NCI-H1048 (cell line): ENCODE measurements at regions not wholly inside any gene's neighbourhood (a gene's known extent, or its start where the extent isn't known, plus 50 kb on each side); places are given as distances from the start of the nearest gene placed in this dataset.
"Not testable (repeated sequence)": the region's sequence is repeated elsewhere in the genome, so short reads cannot be mapped to it uniquely, and the experiment has no call there.

Experiments used
- DNase-seq: peaks from one replicate; lab custom pipeline; 2025; lab: John Stamatoyannopoulos, UW

- DNase-seq: not testable (repeated sequence)
Measured at GRCh38 chr11:92027136-92027535, 197.5 kb upstream of the FAT3 start.

GRCh38 chr11:92026664-92027063, 198.0 kb upstream of the FAT3 start:
- DNase-seq: no peak

- DNase-seq: no peak
Measured at GRCh38 chr11:92024788-92025187, 199.8 kb upstream of the FAT3 start.

- DNase-seq: no peak
Measured at GRCh38 chr11:92022499-92022898, 202.1 kb upstream of the FAT3 start.

GRCh38 chr11:92018332-92018731, 206.3 kb upstream of the FAT3 start:
- DNase-seq: no peak

GRCh38 chr11:92008249-92008648, 216.4 kb upstream of the FAT3 start:
- no peak for DNase-seq

GRCh38 chr11:92002568-92002967, 222.1 kb upstream of the FAT3 start:
- no peak for DNase-seq

- DNase-seq: no peak
Measured at GRCh38 chr11:91998481-91998880, 226.1 kb upstream of the FAT3 start.

GRCh38 chr11:91997226-91997625, 227.4 kb upstream of the FAT3 start:
- no peak for DNase-seq

- DNase-seq: no peak
Measured at GRCh38 chr11:91996526-91996925, 228.1 kb upstream of the FAT3 start.

- DNase-seq: not testable (repeated sequence)
Measured at GRCh38 chr11:91988443-91988842, 236.2 kb upstream of the FAT3 start.

- DNase-seq: no peak
Measured at GRCh38 chr11:91986218-91986617, 238.4 kb upstream of the FAT3 start.

- DNase-seq: no peak
Measured at GRCh38 chr11:91984033-91984584, 240.5 kb upstream of the FAT3 start.

GRCh38 chr11:91981995-91982394, 242.6 kb upstream of the FAT3 start:
- no peak for DNase-seq

- no peak for DNase-seq
Measured at GRCh38 chr11:91979775-91980174, 244.8 kb upstream of the FAT3 start.

GRCh38 chr11:91978747-91979146, 245.9 kb upstream of the FAT3 start:
- DNase-seq: no peak

GRCh38 chr11:91972665-91973266, 251.9 kb upstream of the FAT3 start:
- no peak for DNase-seq

GRCh38 chr11:91970624-91971023, 254.0 kb upstream of the FAT3 start:
- DNase-seq: no peak

- DNase-seq: no peak
Measured at GRCh38 chr11:91969486-91969885, 255.1 kb upstream of the FAT3 start.

- no peak for DNase-seq
Measured at GRCh38 chr11:91967691-91968045, 256.9 kb upstream of the FAT3 start.

- DNase-seq: no peak
Measured at GRCh38 chr11:91967026-91967690, 257.5 kb upstream of the FAT3 start.

GRCh38 chr11:91966368-91966767, 258.2 kb upstream of the FAT3 start:
- DNase-seq: no peak

GRCh38 chr11:91960770-91961169, 263.8 kb upstream of the FAT3 start:
- DNase-seq: no peak

GRCh38 chr11:91959411-91959810, 265.2 kb upstream of the FAT3 start:
- no peak for DNase-seq
